Pulmonary artery endothelial cell (primary cell): ENCODE measurements at regions not wholly inside any gene's neighbourhood (a gene's known extent, or its start where the extent isn't known, plus 50 kb on each side); places are given as distances from the start of the nearest gene placed in this dataset.

Source experiments
- DNase-seq: peaks from one replicate; pipeline ENCODE4 v3.0.0-alpha.2; 2011; ENCODE audit warnings: low read depth, low spot score

DNA sequence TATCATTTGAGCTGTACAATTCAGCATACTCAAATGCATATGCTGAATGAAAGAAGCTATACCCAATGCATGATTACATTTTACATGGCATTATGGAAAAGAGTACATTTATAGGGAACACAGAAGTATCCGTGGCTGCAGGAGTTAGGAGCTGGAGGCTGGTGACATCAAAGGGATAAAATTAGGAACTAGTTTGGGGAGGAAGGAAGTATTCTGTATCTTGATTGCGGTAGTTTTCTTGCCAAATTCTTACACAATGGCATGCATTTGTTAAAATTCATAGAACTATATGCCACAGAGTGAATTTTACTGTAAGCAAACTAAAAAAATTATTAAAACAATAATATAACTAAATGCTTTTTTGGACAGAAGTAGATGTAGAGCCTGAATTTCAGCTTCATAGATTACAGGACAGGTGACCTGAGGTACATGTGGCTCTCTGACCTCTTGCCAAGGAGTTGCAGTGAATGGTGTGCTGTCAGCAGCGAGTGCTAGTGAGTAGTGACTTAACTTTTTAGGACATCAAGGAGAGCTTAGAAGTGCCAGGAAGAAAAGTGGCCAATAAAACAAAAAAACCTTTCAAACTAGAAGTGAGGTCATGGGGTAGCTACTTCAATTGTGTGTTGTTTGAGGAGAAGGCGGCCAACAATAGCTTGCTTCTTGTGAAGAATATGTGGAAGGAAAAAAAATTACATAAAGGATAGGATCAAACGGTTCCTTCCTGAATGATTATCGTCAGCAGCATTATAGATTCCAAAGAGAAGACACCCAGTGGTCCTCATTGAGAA lies 514.9 kb upstream of the CLINT1 start:
- no peak for DNase-seq

DNA sequence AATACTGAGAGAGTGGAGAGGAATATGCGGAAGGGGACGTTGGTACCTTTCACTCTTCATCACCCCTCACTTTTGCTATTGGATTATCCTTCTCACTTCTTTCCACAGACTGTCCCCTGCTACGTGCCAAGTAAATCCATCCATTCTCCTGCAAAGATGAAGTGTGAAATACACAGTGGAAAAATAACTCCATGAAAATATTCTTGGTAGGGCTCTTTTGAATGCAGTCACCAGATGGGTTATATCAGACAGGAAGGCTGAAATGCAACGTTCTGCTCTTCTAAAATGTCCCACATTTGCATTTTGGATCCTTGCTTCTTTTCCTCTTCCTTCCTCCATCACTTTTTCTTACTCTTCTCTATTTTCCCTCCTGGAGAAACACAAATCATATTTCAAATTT lies 510.3 kb upstream of the CLINT1 start:
- no peak for DNase-seq

GRCh38 chr5:158368686-158369085 lies 509.7 kb upstream of the CLINT1 start:
- DNase-seq = no peak

DNA sequence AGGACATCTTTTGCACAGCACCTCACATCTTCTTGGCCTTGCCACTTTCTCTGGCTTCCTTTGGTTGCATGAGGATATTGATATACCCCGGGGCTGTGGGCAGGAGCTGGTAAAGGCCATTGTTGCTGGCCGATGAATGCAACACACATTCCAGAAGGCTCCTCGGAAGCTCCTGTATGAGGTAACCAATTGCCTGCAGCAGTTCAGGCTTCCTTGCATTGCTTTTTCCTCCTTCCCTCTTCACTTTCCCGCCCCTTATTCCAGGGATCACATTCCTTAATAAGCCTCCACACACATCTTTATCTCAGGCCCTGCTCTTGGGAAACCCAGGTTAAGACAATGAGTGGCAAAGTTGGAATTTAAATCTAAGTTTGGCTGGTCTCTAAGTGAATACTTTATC lies 505.4 kb upstream of the CLINT1 start:
- no peak for DNase-seq

DNA sequence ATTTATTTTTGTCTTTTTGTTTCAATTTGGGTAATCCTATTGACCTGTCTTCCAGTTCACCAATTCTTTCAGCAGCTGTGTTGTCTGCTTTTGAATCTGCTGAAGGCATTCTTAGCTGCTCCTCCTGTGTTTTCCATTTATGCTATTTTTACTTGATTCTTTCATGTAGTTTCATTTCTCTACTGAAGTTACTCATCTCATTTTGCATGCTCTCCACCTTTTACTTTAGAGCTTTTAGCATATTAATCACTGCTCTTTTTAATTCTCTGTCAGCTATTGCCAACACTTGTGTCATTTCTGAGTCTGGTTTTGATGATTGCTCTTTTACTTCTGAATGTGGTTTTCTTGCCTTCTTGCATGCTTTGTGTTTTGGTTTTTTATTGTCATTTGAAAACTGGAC lies 496.0 kb upstream of the CLINT1 start:
- no peak for DNase-seq

DNA sequence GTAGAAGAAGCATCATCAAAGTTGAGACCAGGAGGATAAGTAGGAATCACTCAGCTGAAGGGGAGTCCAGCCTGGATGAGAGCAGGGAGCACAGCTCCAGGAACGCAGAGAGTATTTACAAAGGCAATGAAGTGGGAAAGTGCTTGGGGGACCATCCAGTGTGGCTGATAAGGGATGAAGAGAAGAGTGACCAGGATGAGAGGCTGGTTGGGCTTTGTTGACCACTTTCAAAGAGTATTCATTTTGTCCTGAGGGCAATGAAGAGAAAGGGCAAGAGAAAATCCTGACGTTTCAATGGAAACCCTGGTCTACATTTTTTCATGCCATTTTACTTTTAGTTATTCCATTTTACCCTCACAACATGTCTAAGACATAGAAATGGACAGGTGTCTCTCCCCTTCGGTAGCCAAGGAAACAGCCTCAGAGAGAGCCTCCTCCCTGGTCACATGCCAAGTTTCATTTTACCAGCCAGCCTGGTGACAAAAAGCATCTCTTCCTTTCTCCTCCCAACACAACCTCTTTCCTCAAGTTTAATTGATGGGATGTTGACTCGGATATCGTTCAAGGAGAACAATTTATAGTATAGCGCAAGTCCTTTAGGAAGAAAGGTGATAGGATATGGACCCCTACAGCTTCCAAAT lies 492.7 kb upstream of the CLINT1 start:
- no peak for DNase-seq

DNA sequence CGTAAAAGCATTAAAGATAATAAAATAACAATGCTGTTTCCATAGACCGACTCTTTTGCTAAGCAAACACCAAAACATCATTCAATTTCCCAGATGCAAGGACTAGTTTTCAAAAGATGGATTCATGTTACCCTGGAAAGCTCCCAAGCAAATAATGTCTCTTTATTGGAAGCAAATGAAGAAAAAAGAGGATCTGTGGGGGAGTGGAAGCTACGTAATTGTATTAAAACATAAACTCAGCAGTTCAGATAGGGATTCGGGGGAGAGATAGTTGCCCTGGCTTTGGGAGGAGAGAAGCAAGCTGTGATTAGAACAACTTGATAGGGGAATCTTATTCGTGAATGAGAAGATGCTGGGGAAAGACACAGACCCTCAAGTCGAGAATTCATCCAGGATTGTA lies 491.0 kb upstream of the CLINT1 start:
- DNase-seq = no peak

DNA sequence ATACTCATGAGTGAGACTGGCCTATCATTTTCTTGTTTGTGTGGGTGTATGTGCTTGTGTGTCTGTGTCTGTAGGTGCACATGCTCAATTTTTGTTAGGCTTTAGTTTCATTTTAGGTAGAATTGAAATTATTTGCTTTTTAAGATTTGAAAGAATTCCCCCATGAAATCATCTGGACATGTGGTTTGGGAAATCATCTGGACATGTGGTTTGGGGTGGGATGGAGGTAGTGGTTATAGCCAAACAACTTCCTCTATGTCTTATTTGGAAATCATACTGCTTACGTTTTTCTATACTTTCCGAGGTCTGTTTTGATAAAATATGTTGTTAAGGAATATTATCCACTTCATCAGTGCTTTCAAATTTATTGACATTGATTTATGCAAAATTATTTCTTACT lies 485.4 kb upstream of the CLINT1 start:
- DNase-seq = no peak

GRCh38 chr5:158340608-158341007 lies 481.7 kb upstream of the CLINT1 start:
- DNase-seq = no peak

- no peak for DNase-seq
Measured at GRCh38 chr5:158326256-158326655, 467.3 kb upstream of the CLINT1 start.

- DNase-seq = no peak
Measured at GRCh38 chr5:158324236-158324635, 465.3 kb upstream of the CLINT1 start.

- DNase-seq = no peak
Measured at GRCh38 chr5:158322620-158323019, 463.7 kb upstream of the CLINT1 start.

GRCh38 chr5:158320934-158321333 lies 462.0 kb upstream of the CLINT1 start:
- DNase-seq = no peak

DNA sequence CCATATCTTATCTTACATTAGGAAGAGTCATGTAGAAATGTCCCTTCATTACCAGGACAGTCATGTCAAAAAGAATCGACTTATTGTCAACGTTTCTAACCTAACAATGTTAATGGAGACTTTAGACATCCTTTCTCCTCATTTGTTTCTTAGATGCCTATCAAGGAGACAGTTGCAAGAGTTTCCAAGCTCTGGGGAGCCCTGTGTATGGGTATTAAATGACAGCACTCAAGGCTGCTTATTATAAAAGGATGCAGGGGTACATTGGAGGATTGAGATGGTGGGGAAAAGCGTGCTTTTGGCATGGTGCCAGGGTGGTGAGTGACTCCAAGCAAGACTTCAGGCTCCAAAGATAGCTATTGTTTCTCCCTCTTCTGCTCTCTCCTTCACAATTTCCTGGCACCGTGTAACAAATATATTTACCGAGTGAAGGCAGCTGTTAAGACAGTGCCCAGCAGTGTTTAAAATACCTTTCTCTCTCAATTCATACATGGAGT lies 461.3 kb upstream of the CLINT1 start:
- no peak for DNase-seq

DNA sequence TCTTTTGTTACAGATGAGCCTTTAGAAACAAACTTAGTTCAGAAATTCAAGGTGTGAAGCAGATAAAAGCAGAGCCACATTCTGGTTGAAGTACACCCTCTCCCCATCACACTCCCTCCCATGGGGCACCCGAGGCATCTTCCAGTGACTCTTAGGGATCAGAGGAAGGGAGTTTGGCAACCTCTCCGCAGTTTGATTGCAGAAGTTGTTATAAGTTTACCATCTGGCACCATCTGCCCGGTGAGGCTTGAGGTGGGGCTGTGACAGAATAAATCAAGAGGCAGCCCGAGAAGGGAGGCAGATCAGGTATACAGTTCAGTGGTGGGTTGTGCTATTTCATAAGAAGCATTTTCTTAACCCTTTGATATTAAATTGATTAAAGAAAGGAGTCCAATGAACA lies 458.6 kb upstream of the CLINT1 start:
- DNase-seq = no peak

DNA sequence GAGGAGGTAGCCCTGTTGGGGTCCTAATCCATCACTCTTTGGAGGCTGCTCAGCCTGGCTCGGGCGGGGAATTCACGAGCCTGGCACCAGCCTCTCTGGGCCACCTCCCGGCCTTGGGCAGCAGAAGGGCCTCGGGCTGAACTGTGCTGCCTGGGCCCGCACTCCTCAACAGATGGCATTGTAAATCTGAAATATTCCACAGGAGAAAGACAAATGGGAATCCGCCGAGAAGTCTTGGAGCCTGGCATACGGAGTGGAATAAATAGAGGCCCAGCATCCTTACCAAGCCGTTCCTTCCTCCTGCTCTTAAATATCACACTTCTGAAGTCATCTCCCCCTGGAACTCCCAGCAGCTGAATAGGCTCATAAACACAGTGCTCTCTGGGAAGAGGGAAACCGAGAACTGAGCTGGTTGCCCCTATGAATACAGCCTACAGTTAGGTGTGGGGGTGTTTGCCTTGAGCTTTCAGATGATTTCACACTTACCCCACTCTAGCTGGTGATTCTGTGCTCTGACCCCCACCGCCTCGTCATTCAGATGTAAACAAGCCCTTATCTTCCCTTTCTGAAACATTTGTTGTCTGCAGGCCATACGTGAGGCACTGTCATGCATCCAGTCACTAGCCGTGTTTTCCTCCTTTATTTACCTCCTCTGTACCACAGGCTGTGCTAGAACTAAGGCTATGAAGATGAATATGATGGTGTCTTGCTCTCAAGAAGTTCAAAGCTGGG lies 455.0 kb upstream of the CLINT1 start:
- DNase-seq = no peak

GRCh38 chr5:158313027-158313732 lies 454.2 kb upstream of the CLINT1 start:
- DNase-seq = no peak

GRCh38 chr5:158309088-158309807 lies 450.3 kb upstream of the CLINT1 start:
- DNase-seq = no peak

DNA sequence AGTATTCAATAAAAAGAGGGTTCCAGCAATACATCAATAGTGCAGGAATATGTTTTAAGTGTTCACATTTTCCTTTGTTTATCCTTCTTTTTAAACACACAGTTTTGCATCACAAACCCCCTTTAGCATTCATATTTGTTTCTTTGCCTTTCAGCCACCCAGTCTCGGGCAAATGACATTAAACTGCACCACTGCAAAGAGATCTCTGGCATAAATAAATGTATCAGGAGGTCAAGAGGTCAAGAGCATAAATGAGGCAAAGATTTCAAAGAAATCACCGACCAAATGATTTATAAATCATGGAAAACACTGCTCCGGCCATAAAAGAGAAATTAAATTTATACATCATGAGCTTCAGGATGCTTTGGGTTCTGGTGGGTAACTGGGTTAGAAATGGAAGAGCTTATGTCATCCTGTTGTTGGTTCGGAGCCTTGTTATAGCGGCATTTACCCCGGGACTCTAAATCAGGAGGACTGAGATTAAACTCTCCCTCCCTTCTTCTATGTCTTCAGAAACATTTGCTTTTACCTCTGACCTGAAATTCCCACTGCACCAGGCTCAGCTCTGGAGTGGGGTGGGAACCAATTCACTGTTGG lies 449.6 kb upstream of the CLINT1 start:
- no peak for DNase-seq

DNA sequence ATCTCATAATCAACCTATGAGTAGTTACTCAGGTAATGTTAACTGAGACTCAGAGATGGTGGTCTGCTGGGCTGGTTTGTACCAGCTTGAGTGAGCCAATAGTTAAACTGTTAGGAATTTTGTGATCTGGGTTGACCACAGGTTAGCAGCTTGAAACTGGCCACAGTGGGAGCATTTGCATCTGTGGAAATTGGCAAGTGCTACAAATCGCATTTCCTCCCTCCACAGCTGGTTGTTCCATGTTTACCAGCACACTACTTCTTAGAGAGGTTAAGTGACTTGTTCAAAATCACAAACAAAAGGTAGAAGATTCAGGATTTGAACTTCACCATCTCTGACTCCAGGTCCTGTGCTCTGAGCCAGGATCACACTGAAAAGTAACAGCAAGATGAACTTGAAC lies 446.9 kb upstream of the CLINT1 start:
- no peak for DNase-seq

DNA sequence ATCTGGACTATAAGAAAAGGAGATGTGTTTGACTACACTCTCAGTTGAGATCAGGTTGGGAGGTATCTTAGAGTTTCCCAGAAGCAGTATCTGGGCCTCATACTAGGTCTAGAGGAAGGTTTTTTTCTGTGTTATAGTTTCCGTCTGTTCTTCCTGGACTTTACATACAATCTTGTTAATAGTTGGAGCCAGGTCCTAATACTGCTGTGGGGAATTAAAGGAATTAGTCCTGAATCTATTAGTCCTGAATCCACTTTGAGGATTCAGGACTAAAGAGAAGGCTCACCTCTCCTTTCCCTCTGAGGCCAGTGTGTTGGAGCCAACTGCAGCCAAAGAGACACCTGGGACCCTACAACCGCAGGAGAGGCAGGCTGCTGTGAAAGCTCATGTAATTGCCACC lies 445.7 kb upstream of the CLINT1 start:
- no peak for DNase-seq
